ENCODE measurements at regions not wholly inside any gene's neighbourhood (a gene's known extent, or its start where the extent isn't known, plus 50 kb on each side); places are given as distances from the start of the nearest gene placed in this dataset.
A peak's percentile ranks its signal among the peaks of the same experiment; 100 is the strongest.

GRCh38 chr6:131357501-131357900, 215.5 kb upstream of the ARG1 start:
- intact Hi-C loops (cut with micrococcal nuclease), result no loop called here
- Histone ChIP-seq H3K4me1 (ENCODE audit: insufficient read depth, low read length) (no peaks in the 10 kb centered on the region), H3K4me3 (ENCODE audit: low read length in 2 of 2) (no peak overlapping the region), H3K9me3 (ENCODE audit: control insufficient read depth in 1 of 2, low read length in 2 of 2) (no peaks in the 10 kb centered on the region), H3K27ac (ENCODE audit: low read depth, low read length) (no peak overlapping the region), H3K27me3 (ENCODE audit: insufficient read depth, low read length) (no peaks in the 10 kb centered on the region), H3K36me3 (ENCODE audit: insufficient read depth, low read length) (no peaks in the 10 kb centered on the region)
- ChIA-PET CTCF (ENCODE audit: partially characterized antibody) (no interaction called here), POLR2A (ENCODE audit: partially characterized antibody) (interaction anchor here (0.6 kb wide), 1 partner anchor 1026 kb away, joined by 3 read pairs; no protein-coding TSS in a partner anchor)
- H3K9me3 Mint-ChIP-seq, result no peaks in the 10 kb centered on the region
- no peak for DNase-seq
- H3K4me1 Mint-ChIP-seq, result peaks cover 0 to 2% (median 0%) of the 10 kb centered on the region in 4 donors
- H3K27me3 Mint-ChIP-seq, result no peaks in the 10 kb centered on the region
- no peak overlapping the region for H3K4me3 Mint-ChIP-seq
- peaks cover 0 to 17% of the 10 kb centered on the region in 2 donors for H3K36me3 Mint-ChIP-seq
- no peak overlapping the region for H3K27ac Mint-ChIP-seq

DNA sequence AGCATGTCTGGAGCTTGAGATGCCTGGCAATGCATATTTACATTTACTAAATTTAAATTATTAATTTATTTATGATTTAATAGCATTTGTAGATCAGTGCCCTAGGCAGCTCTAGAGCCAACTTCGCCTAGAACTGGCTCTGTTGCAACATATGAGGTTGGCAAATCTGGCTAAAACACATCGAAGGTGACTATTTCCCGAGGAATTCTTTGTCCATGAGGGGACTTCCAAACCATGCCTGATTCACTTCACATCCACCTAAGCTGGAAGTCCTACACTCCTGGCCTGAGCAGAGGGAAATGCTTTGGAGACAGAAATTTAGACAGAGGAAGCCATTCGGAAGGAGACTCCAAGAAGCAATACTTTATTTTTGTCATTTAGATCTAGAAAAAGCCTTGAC, 211.0 kb upstream of the ARG1 start:
- Mint-ChIP-seq H3K9me3 (no peaks in the 10 kb centered on the region), H3K27me3 (no peaks in the 10 kb centered on the region), H3K36me3 (peaks cover 0 to 5% of the 10 kb centered on the region in 2 donors), H3K4me1 (peaks cover 0 to 14% (median 4%) of the 10 kb centered on the region in 4 donors), H3K27ac (no peak overlapping the region), H3K4me3 (no peak overlapping the region)
- H3K4me3 ChIP-seq (ENCODE audit: low read length in 2 of 2), result no peak overlapping the region
- H3K27ac ChIP-seq (ENCODE audit: low read depth, low read length), result no peak overlapping the region
- intact Hi-C loops (cut with micrococcal nuclease), result no loop called here
- H3K36me3 ChIP-seq (ENCODE audit: insufficient read depth, low read length), result no peaks in the 10 kb centered on the region
- no peak for DNase-seq
- no peaks in the 10 kb centered on the region for H3K27me3 ChIP-seq (ENCODE audit: insufficient read depth, low read length)
- H3K9me3 ChIP-seq (ENCODE audit: control insufficient read depth in 1 of 2, low read length in 2 of 2), result no peaks in the 10 kb centered on the region
- POLR2A ChIA-PET (ENCODE audit: partially characterized antibody), result interaction anchor here (1.0 kb wide), 1 partner anchor 8 kb away, joined by 3 read pairs; no protein-coding TSS in a partner anchor
- CTCF ChIA-PET (ENCODE audit: partially characterized antibody), result no interaction called here
- no peaks in the 10 kb centered on the region for H3K4me1 ChIP-seq (ENCODE audit: insufficient read depth, low read length)

GRCh38 chr6:131362696-131363095, 210.3 kb upstream of the ARG1 start:
- no peak overlapping the region for H3K27ac Mint-ChIP-seq

DNA sequence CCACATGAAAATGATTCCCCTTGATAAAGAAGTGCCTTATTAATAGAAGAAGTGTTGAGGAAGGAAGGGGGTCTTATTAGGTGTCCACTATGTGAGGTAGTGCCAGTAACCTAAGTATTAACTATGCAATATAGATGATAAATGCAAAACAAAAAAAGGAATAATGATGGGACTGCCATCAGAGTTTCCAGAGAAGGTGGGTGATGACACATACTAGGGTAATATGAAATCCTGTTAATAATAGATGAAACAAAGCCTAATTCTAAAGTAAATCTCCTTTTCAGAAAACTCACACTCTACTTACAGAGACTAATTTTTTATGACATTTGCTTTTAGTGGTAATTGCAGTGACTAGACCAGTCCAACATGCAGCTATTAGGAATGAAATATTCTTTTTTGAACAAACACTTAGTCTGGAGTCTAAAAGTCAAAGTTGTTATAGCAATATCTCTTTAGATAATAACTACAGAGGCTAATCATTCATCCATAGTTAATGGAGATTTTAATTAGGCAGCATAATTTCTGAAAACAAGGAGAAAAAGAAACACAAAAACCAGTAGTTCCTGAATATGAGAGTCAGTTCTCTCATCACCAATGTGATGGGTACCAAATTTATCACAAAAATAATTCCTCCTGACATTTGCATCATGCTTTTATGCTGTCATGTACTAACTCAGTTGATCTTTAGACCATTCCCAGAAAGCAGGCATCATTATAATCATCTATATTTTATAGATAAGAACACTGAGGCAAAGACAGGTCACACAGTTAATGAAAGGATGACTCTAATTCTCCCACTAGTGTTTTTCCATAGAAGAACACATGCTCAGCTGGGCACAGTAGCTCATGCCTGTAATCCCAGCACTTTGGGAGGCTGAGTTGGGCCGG, 208.8 kb upstream of the ARG1 start:
- DNase-seq, result no peak
- H3K27me3 Mint-ChIP-seq, result no peaks in the 10 kb centered on the region
- no peaks in the 10 kb centered on the region for H3K9me3 ChIP-seq (ENCODE audit: control insufficient read depth in 1 of 2, low read length in 2 of 2)
- no peaks in the 10 kb centered on the region for H3K4me1 ChIP-seq (ENCODE audit: insufficient read depth, low read length)
- intact Hi-C loops (cut with micrococcal nuclease), result no loop called here
- ChIA-PET CTCF (ENCODE audit: partially characterized antibody) (no interaction called here), POLR2A (ENCODE audit: partially characterized antibody) (no interaction called here)
- no peaks in the 10 kb centered on the region for H3K9me3 Mint-ChIP-seq
- H3K36me3 Mint-ChIP-seq, result peaks cover 0 to 12% of the 10 kb centered on the region in 2 donors
- H3K27ac Mint-ChIP-seq, result peak overlapping the region in 1 of 7 donors; percentile 14
- no peaks in the 10 kb centered on the region for H3K36me3 ChIP-seq (ENCODE audit: insufficient read depth, low read length)
- no peak overlapping the region for H3K4me3 Mint-ChIP-seq
- no peaks in the 10 kb centered on the region for H3K27me3 ChIP-seq (ENCODE audit: insufficient read depth, low read length)
- H3K27ac ChIP-seq (ENCODE audit: low read depth, low read length), result no peak overlapping the region
- peaks cover 0 to 14% (median 5%) of the 10 kb centered on the region in 4 donors for H3K4me1 Mint-ChIP-seq
- no peak overlapping the region for H3K4me3 ChIP-seq (ENCODE audit: low read length in 2 of 2)

More at GRCh38 chr6:131362696-131363095, 210.3 kb upstream of the ARG1 start:
- no peaks in the 10 kb centered on the region for H3K9me3 Mint-ChIP-seq
- no peak for DNase-seq
- H3K4me1 Mint-ChIP-seq, result peaks cover 0 to 14% (median 3%) of the 10 kb centered on the region in 4 donors
- no peak overlapping the region for H3K4me3 ChIP-seq (ENCODE audit: low read length in 2 of 2)
- ChIA-PET CTCF (ENCODE audit: partially characterized antibody) (no interaction called here), POLR2A (ENCODE audit: partially characterized antibody) (interaction anchor here (1.0 kb wide), 1 partner anchor 9 kb away, joined by 3 read pairs; no protein-coding TSS in a partner anchor)
- H3K4me1 ChIP-seq (ENCODE audit: insufficient read depth, low read length), result no peaks in the 10 kb centered on the region
- no peaks in the 10 kb centered on the region for H3K9me3 ChIP-seq (ENCODE audit: control insufficient read depth in 1 of 2, low read length in 2 of 2)
- no peak overlapping the region for H3K27ac ChIP-seq (ENCODE audit: low read depth, low read length)
- intact Hi-C loops (cut with micrococcal nuclease), result no loop called here
- H3K27me3 Mint-ChIP-seq, result no peaks in the 10 kb centered on the region
- H3K27me3 ChIP-seq (ENCODE audit: insufficient read depth, low read length), result no peaks in the 10 kb centered on the region
- H3K4me3 Mint-ChIP-seq, result no peak overlapping the region
- H3K36me3 Mint-ChIP-seq, result peaks cover 0 to 7% of the 10 kb centered on the region in 2 donors
- H3K36me3 ChIP-seq (ENCODE audit: insufficient read depth, low read length), result no peaks in the 10 kb centered on the region

DNA sequence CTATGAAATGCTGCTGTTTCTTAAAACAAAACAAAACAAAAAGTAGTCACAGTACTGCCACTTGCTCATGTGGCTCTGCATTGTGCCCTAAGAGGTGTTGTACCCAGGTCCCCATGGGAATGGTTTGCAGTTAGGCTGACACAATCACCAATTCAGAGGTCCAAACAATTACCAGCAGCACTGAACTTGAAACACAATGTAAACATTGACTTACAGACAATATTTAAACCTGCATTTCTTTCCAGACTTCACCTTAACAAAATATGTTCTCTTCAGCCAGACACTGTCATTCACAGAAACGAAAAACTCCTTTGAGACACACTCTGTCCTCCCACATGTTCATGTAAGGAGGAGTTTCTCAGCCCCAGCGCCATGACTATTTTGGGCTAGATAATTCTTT, 206.8 kb upstream of the ARG1 start:
- Mint-ChIP-seq H3K4me3 (no peak overlapping the region), H3K36me3 (peaks cover 0 to 12% of the 10 kb centered on the region in 2 donors), H3K9me3 (no peaks in the 10 kb centered on the region), H3K4me1 (peaks cover 0 to 14% (median 6%) of the 10 kb centered on the region in 4 donors), H3K27ac (peak overlapping the region in 1 of 7 donors; percentile 23), H3K27me3 (no peaks in the 10 kb centered on the region)
- intact Hi-C loops (cut with micrococcal nuclease), result no loop called here
- POLR2A ChIA-PET (ENCODE audit: partially characterized antibody), result no interaction called here
- no peaks in the 10 kb centered on the region for H3K9me3 ChIP-seq (ENCODE audit: control insufficient read depth in 1 of 2, low read length in 2 of 2)
- DNase-seq, result no peak
- no peak overlapping the region for H3K27ac ChIP-seq (ENCODE audit: low read depth, low read length)
- no peaks in the 10 kb centered on the region for H3K36me3 ChIP-seq (ENCODE audit: insufficient read depth, low read length)
- CTCF ChIA-PET (ENCODE audit: partially characterized antibody), result no interaction called here
- no peaks in the 10 kb centered on the region for H3K27me3 ChIP-seq (ENCODE audit: insufficient read depth, low read length)
- H3K4me1 ChIP-seq (ENCODE audit: insufficient read depth, low read length), result no peaks in the 10 kb centered on the region
- no peak overlapping the region for H3K4me3 ChIP-seq (ENCODE audit: low read length in 2 of 2)

- intact Hi-C loops (cut with micrococcal nuclease), result no loop called here
- ChIA-PET POLR2A (ENCODE audit: partially characterized antibody) (no interaction called here), CTCF (ENCODE audit: partially characterized antibody) (no interaction called here)
- Histone ChIP-seq H3K27ac (ENCODE audit: low read depth, low read length) (no peak overlapping the region), H3K4me1 (ENCODE audit: insufficient read depth, low read length) (no peaks in the 10 kb centered on the region), H3K27me3 (ENCODE audit: insufficient read depth, low read length) (no peaks in the 10 kb centered on the region), H3K4me3 (ENCODE audit: low read length in 2 of 2) (no peak overlapping the region), H3K9me3 (ENCODE audit: control insufficient read depth in 1 of 2, low read length in 2 of 2) (no peaks in the 10 kb centered on the region), H3K36me3 (ENCODE audit: insufficient read depth, low read length) (no peaks in the 10 kb centered on the region)
- Mint-ChIP-seq H3K27ac (peak overlapping the region in 2 of 7 donors; percentile 23 to 50), H3K36me3 (peaks cover 0 to 16% of the 10 kb centered on the region in 2 donors), H3K4me3 (no peak overlapping the region), H3K4me1 (peaks cover 0 to 14% (median 6%) of the 10 kb centered on the region in 4 donors), H3K9me3 (no peaks in the 10 kb centered on the region), H3K27me3 (no peaks in the 10 kb centered on the region)
- DNase-seq, result no peak
Observed at GRCh38 chr6:131367206-131367873, 205.7 kb upstream of the ARG1 start.

GRCh38 chr6:131368198-131368911, 204.7 kb upstream of the ARG1 start:
- CTCF ChIA-PET (ENCODE audit: partially characterized antibody), result no interaction called here
- Mint-ChIP-seq H3K4me1 (peaks cover 0 to 14% (median 6%) of the 10 kb centered on the region in 4 donors), H3K27me3 (no peaks in the 10 kb centered on the region), H3K27ac (peak overlapping the region in 2 of 7 donors; percentile 7 to 22), H3K9me3 (no peaks in the 10 kb centered on the region), H3K4me3 (no peak overlapping the region), H3K36me3 (peaks cover 0 to 16% of the 10 kb centered on the region in 2 donors)
- no peak for DNase-seq
- POLR2A ChIA-PET (ENCODE audit: partially characterized antibody), result no interaction called here
- Histone ChIP-seq H3K9me3 (ENCODE audit: control insufficient read depth in 1 of 2, low read length in 2 of 2) (no peaks in the 10 kb centered on the region), H3K4me1 (ENCODE audit: insufficient read depth, low read length) (no peaks in the 10 kb centered on the region), H3K27me3 (ENCODE audit: insufficient read depth, low read length) (no peaks in the 10 kb centered on the region), H3K27ac (ENCODE audit: low read depth, low read length) (no peak overlapping the region), H3K36me3 (ENCODE audit: insufficient read depth, low read length) (no peaks in the 10 kb centered on the region), H3K4me3 (ENCODE audit: low read length in 2 of 2) (no peak overlapping the region)
- intact Hi-C loops (cut with micrococcal nuclease), result no loop called here

All from CD4-positive, alpha-beta memory T cell (primary cell).